ENCODE measurements at regions not wholly inside any gene's neighbourhood (a gene's known extent, or its start where the extent isn't known, plus 50 kb on each side); places are given as distances from the start of the nearest gene placed in this dataset.

DNA sequence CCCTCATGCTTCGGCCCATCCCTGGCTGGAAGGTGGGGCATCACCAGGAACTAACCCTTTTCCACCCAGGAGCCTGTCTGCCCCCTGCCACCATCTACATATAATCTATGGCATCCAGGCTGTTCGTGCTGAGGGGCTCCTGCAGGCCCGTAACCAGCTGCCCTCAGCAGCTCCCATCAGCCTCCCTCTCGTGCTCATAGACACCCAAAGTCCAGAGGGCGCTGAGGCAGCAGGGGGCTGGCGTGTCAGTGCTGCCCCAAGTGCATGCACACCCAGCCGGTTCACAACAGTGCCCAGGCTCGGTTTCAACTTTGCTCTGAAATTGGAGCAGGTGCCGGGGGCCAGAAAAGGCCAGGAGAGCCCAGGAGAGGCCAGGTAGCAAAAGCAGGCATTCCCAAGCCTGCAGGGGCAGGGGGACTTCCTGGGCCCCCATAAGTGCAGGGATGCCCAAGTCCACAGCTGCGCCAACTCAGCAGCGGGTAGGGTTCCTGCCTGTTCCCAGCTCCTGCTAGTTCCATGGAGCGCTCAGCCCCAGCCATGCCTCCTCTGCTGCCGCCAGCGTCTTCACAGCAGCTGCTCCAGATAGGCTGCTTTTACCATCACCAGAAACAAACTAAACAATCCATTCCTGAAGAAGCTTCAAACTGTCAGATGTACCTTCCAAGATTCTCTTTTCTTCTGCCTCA, 558.2 kb upstream of the GNPDA2 start:
- TF ChIP-seq EZH2 (IDR thresholded peaks at IDR 0.05; ENCODE audit: insufficient read depth, poor library complexity, severe bottlenecking), result no peak
- no peak for TF ChIP-seq EZH2phosphoT487 (IDR thresholded peaks at IDR 0.05; ENCODE audit: insufficient read depth, low read depth)
